ENCODE measurements at regions not wholly inside any gene's neighbourhood (a gene's known extent, or its start where the extent isn't known, plus 50 kb on each side); places are given as distances from the start of the nearest gene placed in this dataset.

- no peak for TF ChIP-seq CTCF (conservative IDR thresholded peaks at IDR 0.05)
- TF ChIP-seq ZFX (IDR thresholded peaks at IDR 0.05), result no peak
Observed at GRCh38 chr1:181239086-181239485, 150.6 kb downstream of the IER5 start.

Measured in C4-2B (cell line).